ENCODE measurements at regions not wholly inside any gene's neighbourhood (a gene's known extent, or its start where the extent isn't known, plus 50 kb on each side); places are given as distances from the start of the nearest gene placed in this dataset.

GRCh38 chr9:1383899-1384455 lies 333.8 kb downstream of the DMRT2 start:
- DNase-seq (ENCODE audit: low read depth), result no peak
- TF ChIP-seq CTCF (IDR thresholded peaks at IDR 0.05; ENCODE audit: insufficient read depth, low read depth, low read length, missing control alignments), result no peak
- no peak overlapping the region for H3K4me3 ChIP-seq (ENCODE audit: low read depth, low read length)

- H3K4me3 ChIP-seq (ENCODE audit: low read depth, low read length), result no peak overlapping the region
- no peak for TF ChIP-seq CTCF (IDR thresholded peaks at IDR 0.05; ENCODE audit: insufficient read depth, low read depth, low read length, missing control alignments)
- DNase-seq (ENCODE audit: low read depth), result no peak
These were observed 334.7 kb downstream of the DMRT2 start for GRCh38 chr9:1384816-1385215.

GRCh38 chr9:1386420-1386819 lies 336.3 kb downstream of the DMRT2 start:
- no peak for DNase-seq (ENCODE audit: low read depth)
- TF ChIP-seq CTCF (IDR thresholded peaks at IDR 0.05; ENCODE audit: insufficient read depth, low read depth, low read length, missing control alignments), result no peak
- H3K4me3 ChIP-seq (ENCODE audit: low read depth, low read length), result no peak overlapping the region

GRCh38 chr9:1388216-1388615 lies 338.1 kb downstream of the DMRT2 start:
- no peak for DNase-seq (ENCODE audit: low read depth)
- H3K4me3 ChIP-seq (ENCODE audit: low read depth, low read length), result no peak overlapping the region
- no peak for TF ChIP-seq CTCF (IDR thresholded peaks at IDR 0.05; ENCODE audit: insufficient read depth, low read depth, low read length, missing control alignments)

- no peak for DNase-seq (ENCODE audit: low read depth)
- TF ChIP-seq CTCF (IDR thresholded peaks at IDR 0.05; ENCODE audit: insufficient read depth, low read depth, low read length, missing control alignments), result no peak
- no peak overlapping the region for H3K4me3 ChIP-seq (ENCODE audit: low read depth, low read length)
These were observed 350.8 kb downstream of the DMRT2 start for GRCh38 chr9:1400983-1401382.

GRCh38 chr9:1404940-1405339 lies 354.8 kb downstream of the DMRT2 start:
- DNase-seq (ENCODE audit: low read depth), result no peak

More at GRCh38 chr9:1404940-1405339, 354.8 kb downstream of the DMRT2 start:
- no peak for TF ChIP-seq CTCF (IDR thresholded peaks at IDR 0.05; ENCODE audit: insufficient read depth, low read depth, low read length, missing control alignments)
- H3K4me3 ChIP-seq (ENCODE audit: low read depth, low read length), result no peak overlapping the region
